CD4-positive, alpha-beta T cell treated with Interleukin-21 for 1 hour (primary cell): ENCODE measurements at regions not wholly inside any gene's neighbourhood (a gene's known extent, or its start where the extent isn't known, plus 50 kb on each side); places are given as distances from the start of the nearest gene placed in this dataset.
A peak's percentile ranks its signal among the peaks of the same experiment; 100 is the strongest.
"Not testable (repeated sequence)": the region's sequence is repeated elsewhere in the genome, so short reads cannot be mapped to it uniquely, and the experiment has no call there.

Experiments used
- DNase-seq: peaks from one replicate; pipeline ENCODE4 v3.0.0-alpha.2; 2020

GRCh38 chr10:130263289-130263688 lies 127.1 kb downstream of the GLRX3 start:
- no peak for DNase-seq

- no peak for DNase-seq
These were observed 129.4 kb downstream of the GLRX3 start for GRCh38 chr10:130265542-130265941.

GRCh38 chr10:130282492-130283218 lies 146.5 kb downstream of the GLRX3 start:
- DNase-seq, result no peak

- DNase-seq, result no peak
These were observed 147.0 kb downstream of the GLRX3 start for GRCh38 chr10:130283219-130283545.

- DNase-seq, result not testable (repeated sequence)
These were observed 159.6 kb downstream of the GLRX3 start for GRCh38 chr10:130295761-130296160.

- peak; percentile 57 for DNase-seq
These were observed 164.4 kb downstream of the GLRX3 start for GRCh38 chr10:130300608-130301020.

GRCh38 chr10:130301021-130301892 lies 165.1 kb downstream of the GLRX3 start:
- peak; percentile 56 for DNase-seq

GRCh38 chr10:130326954-130327353 lies 190.8 kb downstream of the GLRX3 start:
- DNase-seq, result no peak

- no peak for DNase-seq
These were observed 193.6 kb downstream of the GLRX3 start for GRCh38 chr10:130329792-130330191.

- DNase-seq, result no peak
These were observed 197.0 kb downstream of the GLRX3 start for GRCh38 chr10:130333185-130333584.

GRCh38 chr10:130335336-130335735 lies 199.1 kb downstream of the GLRX3 start:
- no peak for DNase-seq

GRCh38 chr10:130336617-130337304 lies 200.6 kb downstream of the GLRX3 start:
- no peak for DNase-seq

GRCh38 chr10:130337305-130337640 lies 201.1 kb downstream of the GLRX3 start:
- no peak for DNase-seq

- DNase-seq, result no peak
These were observed 201.8 kb downstream of the GLRX3 start for GRCh38 chr10:130337696-130338635.

- no peak for DNase-seq
These were observed 202.4 kb downstream of the GLRX3 start for GRCh38 chr10:130338636-130339024.

GRCh38 chr10:130339091-130339490 lies 202.9 kb downstream of the GLRX3 start:
- no peak for DNase-seq

- DNase-seq, result no peak
These were observed 203.7 kb downstream of the GLRX3 start for GRCh38 chr10:130339911-130340310.

GRCh38 chr10:130340816-130341215 lies 204.6 kb downstream of the GLRX3 start:
- no peak for DNase-seq

GRCh38 chr10:130341356-130341755 lies 205.2 kb downstream of the GLRX3 start:
- DNase-seq, result no peak

- DNase-seq, result no peak
These were observed 209.5 kb downstream of the GLRX3 start for GRCh38 chr10:130345728-130346127.

GRCh38 chr10:130350996-130351395 lies 214.8 kb downstream of the GLRX3 start:
- no peak for DNase-seq

- DNase-seq, result no peak
These were observed 215.5 kb downstream of the GLRX3 start for GRCh38 chr10:130351466-130352290.
